ENCODE measurements at regions not wholly inside any gene's neighbourhood (a gene's known extent, or its start where the extent isn't known, plus 50 kb on each side); places are given as distances from the start of the nearest gene placed in this dataset.

- no peak for DNase-seq
These were observed 124.1 kb upstream of the NEDD9 start for GRCh38 chr6:11356404-11357155.

- DNase-seq, result no peak
These were observed 121.5 kb upstream of the NEDD9 start for GRCh38 chr6:11353921-11354389.

GRCh38 chr6:11350294-11350693 lies 117.8 kb upstream of the NEDD9 start:
- no peak for DNase-seq

GRCh38 chr6:11349880-11350279 lies 117.4 kb upstream of the NEDD9 start:
- DNase-seq, result no peak

GRCh38 chr6:11346516-11346915 lies 114.0 kb upstream of the NEDD9 start:
- DNase-seq, result no peak

GRCh38 chr6:11345536-11345935 lies 113.1 kb upstream of the NEDD9 start:
- no peak for DNase-seq

GRCh38 chr6:11343963-11344723 lies 111.7 kb upstream of the NEDD9 start:
- DNase-seq, result no peak

- no peak for DNase-seq
These were observed 109.4 kb upstream of the NEDD9 start for GRCh38 chr6:11341867-11342266.

GRCh38 chr6:11341303-11341702 lies 108.8 kb upstream of the NEDD9 start:
- no peak for DNase-seq

- no peak for DNase-seq
These were observed 106.9 kb upstream of the NEDD9 start for GRCh38 chr6:11339380-11339779.

- DNase-seq, result no peak
These were observed 104.8 kb upstream of the NEDD9 start for GRCh38 chr6:11337306-11337705.

- no peak for DNase-seq
These were observed 103.4 kb upstream of the NEDD9 start for GRCh38 chr6:11335826-11336225.

- DNase-seq, result no peak
These were observed 100.8 kb upstream of the NEDD9 start for GRCh38 chr6:11333132-11333849.

GRCh38 chr6:11332463-11332862 lies 100.0 kb upstream of the NEDD9 start:
- no peak for DNase-seq

GRCh38 chr6:11331111-11331510 lies 98.6 kb upstream of the NEDD9 start:
- DNase-seq, result no peak

- DNase-seq, result peak; percentile 60
These were observed 97.9 kb upstream of the NEDD9 start for GRCh38 chr6:11330413-11330760.

- DNase-seq, result no peak
These were observed 97.4 kb upstream of the NEDD9 start for GRCh38 chr6:11329726-11330412.

- DNase-seq, result no peak
These were observed 96.3 kb upstream of the NEDD9 start for GRCh38 chr6:11328613-11329247.

- no peak for DNase-seq
These were observed 95.5 kb upstream of the NEDD9 start for GRCh38 chr6:11327961-11328360.

GRCh38 chr6:11326116-11326515 lies 93.6 kb upstream of the NEDD9 start:
- DNase-seq, result no peak

- DNase-seq, result no peak
These were observed 92.1 kb upstream of the NEDD9 start for GRCh38 chr6:11324453-11325015.

Measured in GDM1 (cell line).